BE2C (cell line): ENCODE measurements at regions not wholly inside any gene's neighbourhood (a gene's known extent, or its start where the extent isn't known, plus 50 kb on each side); places are given as distances from the start of the nearest gene placed in this dataset.

ENCODE experiments used
- DNase-seq: peaks from one replicate; pipeline ENCODE4 v3.0.0-alpha.2; 2020
- H3K27me3 ChIP-seq: fragments of 250-450 bp; sonication (Bioruptor Pico); 2 replicates; pipeline ENCODE4 v1.5.1; 2020; ENCODE audit warnings: mild to moderate bottlenecking
- H3K36me3 ChIP-seq: fragments of 250-450 bp; sonication (Bioruptor Pico); 2 replicates; pipeline ENCODE4 v1.5.1; 2020; ENCODE audit warnings: mild to moderate bottlenecking
- H3K4me1 ChIP-seq: fragments of 250-450 bp; sonication (Bioruptor Pico); 2 replicates; pipeline ENCODE4 v1.5.1; 2020
- H3K4me3 ChIP-seq: 2 replicates; pipeline ENCODE4 v1.5.1; 2011; ENCODE audit warnings: low read depth, low read length
- H3K9me3 ChIP-seq: fragments of 250-450 bp; sonication (Bioruptor Pico); 2 replicates; pipeline ENCODE4 v1.5.1; 2020
- CTCF ChIP-seq: IDR thresholded peaks from 2 replicates; pipeline ENCODE4 v1.5.1; 2012; ENCODE audit warnings: mild to moderate bottlenecking, low read depth, low read length

- no peak for TF ChIP-seq CTCF
- no peaks in the 10 kb centered on the region for H3K36me3 ChIP-seq
- H3K4me1 ChIP-seq = no peaks in the 10 kb centered on the region
- no peak for DNase-seq
- H3K4me3 ChIP-seq = no peak overlapping the region
- no peaks in the 10 kb centered on the region for H3K9me3 ChIP-seq
- H3K27me3 ChIP-seq = no peaks in the 10 kb centered on the region
Observed at GRCh38 chr6:19638931-19639330, 198.2 kb upstream of the ID4 start.

GRCh38 chr6:19643287-19643686 is 193.9 kb upstream of the ID4 start:
- no peak for TF ChIP-seq CTCF
- no peak overlapping the region for H3K4me3 ChIP-seq
- no peaks in the 10 kb centered on the region for H3K9me3 ChIP-seq
- DNase-seq = no peak
- H3K4me1 ChIP-seq = no peaks in the 10 kb centered on the region
- no peaks in the 10 kb centered on the region for H3K27me3 ChIP-seq
- no peaks in the 10 kb centered on the region for H3K36me3 ChIP-seq

- H3K27me3 ChIP-seq = no peaks in the 10 kb centered on the region
- no peak for DNase-seq
- H3K9me3 ChIP-seq = no peaks in the 10 kb centered on the region
- H3K36me3 ChIP-seq = no peaks in the 10 kb centered on the region
- TF ChIP-seq CTCF = no peak
- no peak overlapping the region for H3K4me3 ChIP-seq
- H3K4me1 ChIP-seq = no peaks in the 10 kb centered on the region
Observed at GRCh38 chr6:19643713-19644112, 193.5 kb upstream of the ID4 start.

GRCh38 chr6:19655744-19656143 is 181.4 kb upstream of the ID4 start:
- no peak for DNase-seq

GRCh38 chr6:19660123-19660910 is 176.9 kb upstream of the ID4 start:
- Histone ChIP-seq H3K27me3 (no peaks in the 10 kb centered on the region), H3K9me3 (no peaks in the 10 kb centered on the region), H3K36me3 (no peaks in the 10 kb centered on the region), H3K4me3 (no peak overlapping the region), H3K4me1 (no peaks in the 10 kb centered on the region)
- no peak for TF ChIP-seq CTCF
- no peak for DNase-seq

More at GRCh38 chr6:19655744-19656143, 181.4 kb upstream of the ID4 start:
- Histone ChIP-seq H3K9me3 (no peaks in the 10 kb centered on the region), H3K4me1 (no peaks in the 10 kb centered on the region), H3K4me3 (no peak overlapping the region), H3K36me3 (no peaks in the 10 kb centered on the region), H3K27me3 (no peaks in the 10 kb centered on the region)
- no peak for TF ChIP-seq CTCF

- Histone ChIP-seq H3K4me1 (no peaks in the 10 kb centered on the region), H3K27me3 (no peaks in the 10 kb centered on the region), H3K9me3 (no peaks in the 10 kb centered on the region), H3K36me3 (no peaks in the 10 kb centered on the region), H3K4me3 (no peak overlapping the region)
- TF ChIP-seq CTCF = no peak
- DNase-seq = no peak
Observed at GRCh38 chr6:19662911-19663310, 174.3 kb upstream of the ID4 start.
